ENCODE measurements at regions not wholly inside any gene's neighbourhood (a gene's known extent, or its start where the extent isn't known, plus 50 kb on each side); places are given as distances from the start of the nearest gene placed in this dataset.

GRCh38 chr1:199297887-199298286 lies 659.0 kb downstream of the PTPRC start:
- DNase-seq (ENCODE audit: low read depth), result no peak
- no peak for TF ChIP-seq CTCF (IDR thresholded peaks at IDR 0.05; ENCODE audit: low read depth, low read length, missing control alignments)
- in situ Hi-C loops (cut with HindIII; ENCODE audit: low sequenced_read_pairs), result no loop called here
- H3K4me3 ChIP-seq (ENCODE audit: low read depth, low read length), result no peak overlapping the region

DNA sequence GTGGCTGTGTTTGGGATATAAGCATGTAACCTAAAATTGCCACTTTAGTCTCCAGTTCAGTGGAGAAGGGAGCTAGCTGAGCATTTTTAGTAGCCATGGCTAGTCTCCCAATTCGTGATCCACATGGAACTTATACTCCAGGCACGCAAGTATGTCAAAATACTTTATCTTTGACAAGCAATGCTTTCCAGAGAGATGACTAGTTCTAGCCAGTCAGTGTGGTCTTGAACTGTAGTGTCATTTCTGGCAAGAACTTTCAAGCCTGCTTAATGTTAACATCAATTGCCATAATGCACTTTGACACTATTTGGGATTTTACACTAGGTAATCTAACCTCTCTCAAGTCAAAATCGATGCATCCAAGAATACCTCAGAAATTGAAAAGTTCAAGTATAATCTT lies 660.0 kb downstream of the PTPRC start:
- no peak overlapping the region for H3K4me3 ChIP-seq (ENCODE audit: low read depth, low read length)
- in situ Hi-C loops (cut with HindIII; ENCODE audit: low sequenced_read_pairs), result no loop called here
- no peak for DNase-seq (ENCODE audit: low read depth)

DNA sequence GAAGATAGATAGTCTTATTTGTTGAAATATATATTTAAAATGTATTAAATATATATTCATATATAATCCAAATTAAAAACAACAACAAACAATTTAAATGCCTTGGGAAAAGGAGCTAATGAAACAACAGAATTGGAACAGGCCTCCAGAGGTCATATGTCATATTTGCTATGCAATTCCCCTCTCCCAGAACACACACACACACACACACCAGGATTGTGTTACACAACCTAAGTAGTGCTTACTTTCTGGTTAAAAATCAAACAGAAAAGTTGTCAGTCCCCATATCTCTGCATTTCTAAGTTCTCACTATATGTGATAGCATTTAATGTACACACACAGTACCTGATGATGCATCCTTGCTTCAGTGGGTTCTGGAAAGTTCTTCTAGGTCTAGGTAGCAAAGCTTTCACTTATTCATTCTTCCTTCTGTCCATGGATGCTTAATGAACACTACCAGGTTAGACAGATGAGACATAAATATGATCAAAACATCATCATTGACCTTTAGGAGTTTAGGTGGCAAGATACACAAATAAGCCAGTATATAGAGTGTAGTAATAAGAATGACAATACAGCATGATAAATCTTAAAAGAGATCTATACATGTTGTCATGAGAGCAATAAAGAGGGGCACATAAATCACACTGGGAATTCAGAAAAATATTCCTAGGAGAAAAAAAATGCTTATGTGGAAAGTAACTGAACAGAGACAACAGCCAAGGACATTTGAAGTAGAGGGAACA lies 662.8 kb downstream of the PTPRC start:
- in situ Hi-C loops (cut with HindIII; ENCODE audit: low sequenced_read_pairs), result no loop called here
- no peak for TF ChIP-seq CTCF (IDR thresholded peaks at IDR 0.05; ENCODE audit: low read depth, low read length, missing control alignments)
- H3K4me3 ChIP-seq (ENCODE audit: low read depth, low read length), result no peak overlapping the region
- DNase-seq (ENCODE audit: low read depth), result no peak

More for the DNA sequence above, 660.0 kb downstream of the PTPRC start:
- no peak for TF ChIP-seq CTCF (IDR thresholded peaks at IDR 0.05; ENCODE audit: low read depth, low read length, missing control alignments)

GRCh38 chr1:199302554-199302953 lies 663.7 kb downstream of the PTPRC start:
- no peak overlapping the region for H3K4me3 ChIP-seq (ENCODE audit: low read depth, low read length)
- in situ Hi-C loops (cut with HindIII; ENCODE audit: low sequenced_read_pairs), result no loop called here
- no peak for DNase-seq (ENCODE audit: low read depth)
- TF ChIP-seq CTCF (IDR thresholded peaks at IDR 0.05; ENCODE audit: low read depth, low read length, missing control alignments), result no peak

DNA sequence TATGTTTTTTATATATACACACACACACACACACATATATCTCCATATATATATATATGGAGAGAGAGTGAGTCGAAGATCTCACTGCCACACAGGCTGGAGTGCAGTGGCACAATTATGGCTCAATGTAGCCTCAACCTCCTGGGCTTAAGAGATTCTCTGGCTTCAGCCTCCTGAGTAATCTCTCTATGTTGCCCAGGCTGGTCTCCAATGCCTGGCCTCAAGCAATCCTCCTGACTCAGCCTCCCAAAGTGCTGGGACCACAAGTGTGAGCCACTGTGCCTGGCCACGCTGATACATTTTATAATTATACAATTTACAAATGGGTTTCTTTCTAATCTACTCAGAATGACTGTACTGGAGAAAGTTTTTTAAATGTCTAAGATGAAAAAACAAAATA lies 664.2 kb downstream of the PTPRC start:
- H3K4me3 ChIP-seq (ENCODE audit: low read depth, low read length), result no peak overlapping the region
- no peak for DNase-seq (ENCODE audit: low read depth)
- in situ Hi-C loops (cut with HindIII; ENCODE audit: low sequenced_read_pairs), result no loop called here
- no peak for TF ChIP-seq CTCF (IDR thresholded peaks at IDR 0.05; ENCODE audit: low read depth, low read length, missing control alignments)

GRCh38 chr1:199305053-199305452 lies 666.2 kb downstream of the PTPRC start:
- DNase-seq (ENCODE audit: low read depth), result no peak
- in situ Hi-C loops (cut with HindIII; ENCODE audit: low sequenced_read_pairs), result no loop called here
- no peak overlapping the region for H3K4me3 ChIP-seq (ENCODE audit: low read depth, low read length)
- no peak for TF ChIP-seq CTCF (IDR thresholded peaks at IDR 0.05; ENCODE audit: low read depth, low read length, missing control alignments)
